Testis (tissue), 2 donors: ENCODE measurements at regions not wholly inside any gene's neighbourhood (a gene's known extent, or its start where the extent isn't known, plus 50 kb on each side); places are given as distances from the start of the nearest gene placed in this dataset.

Experiments
- DNase-seq: peaks from one replicate; pipeline ENCODE4 v3.0.0-alpha.2; 2019
- H3K27ac ChIP-seq, 2 donors: fragments of 200-600 bp; sonication (generic); one replicate each; pipeline ENCODE4 v1.5.1; 2019
- H3K27me3 ChIP-seq: fragments of 200-600 bp; sonication (generic); one replicate; pipeline ENCODE4 v1.5.1; 2019
- H3K36me3 ChIP-seq: fragments of 200-600 bp; sonication (generic); one replicate; pipeline ENCODE4 v1.5.1; 2017; ENCODE audit warnings: low read depth; ENCODE audit errors: missing control alignments
- H3K4me1 ChIP-seq: fragments of 200-600 bp; sonication (generic); one replicate; pipeline ENCODE4 v1.5.1; 2019
- H3K4me3 ChIP-seq, 2 donors: fragments of 200-600 bp; sonication (generic); one replicate each; pipeline ENCODE4 v1.5.1; 2017 to 2019
- H3K9me3 ChIP-seq: fragments of 200-600 bp; sonication (generic); one replicate; pipeline ENCODE4 v1.5.1; 2017
- POLR2A ChIP-seq: fragments of 450-650 bp; IDR thresholded peaks from one replicate; pipeline ENCODE4 v1.6.1; 2017; ENCODE audit warnings: antibody characterized with exemption, mild to moderate bottlenecking, moderate library complexity
- WGBS, 2 donors: methylation state at CpG; one replicate each; pipeline ENCODE4 v1.1.5; 2018; 5-methylcytosine and 5-hydroxymethylcytosine counted together
- intact Hi-C: fragments of 100-400 bp; cut with DNase I; formaldehyde crosslinking; loops from one replicate; pipeline ENCODE4 v1.15.1; 2023; ENCODE audit warnings: low total_unique reads
- TF ChIP-seq, protein P1 (sequence below), 3 experiments: fragments of 450-650 bp in 2 of 3; fragments of 200-600 bp in 1 of 3; sonication (generic) in 1 of 3; IDR thresholded peaks; one replicate each; pipeline ENCODE4 v1.5.1; 2016 to 2019; ENCODE audit warnings: antibody characterized with exemption in 3 of 3, mild to moderate bottlenecking in 2 of 3, moderate library complexity in 1 of 3

DNA sequence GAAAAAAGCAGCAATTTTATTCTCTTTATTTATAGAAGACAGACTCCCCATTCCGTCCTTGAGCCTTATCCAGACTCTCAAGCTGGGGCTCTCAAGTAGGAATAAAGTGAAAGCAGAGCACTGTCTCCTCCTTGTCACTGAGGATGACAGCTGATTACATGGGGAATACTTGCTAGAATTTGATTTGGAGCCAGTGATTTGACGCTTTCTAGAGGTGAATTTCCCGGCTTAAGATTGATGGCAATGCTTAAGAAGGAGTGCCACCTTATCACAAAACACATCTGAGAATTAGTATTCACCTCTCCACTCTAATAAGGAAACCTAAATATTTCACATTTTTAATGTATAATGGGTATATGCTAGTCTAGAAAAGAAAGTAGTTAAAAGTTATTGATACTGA lies 135.4 kb upstream of the SLC39A10 start:
- H3K27me3 ChIP-seq, result no peaks in the 10 kb centered on the region
- no peaks in the 10 kb centered on the region for H3K9me3 ChIP-seq
- 60 to 72% methylated on average over 3 of the region's 3 CpGs for WGBS, 2 donors
- H3K36me3 ChIP-seq, result no peaks in the 10 kb centered on the region
- no peak for TF ChIP-seq POLR2A
- TF ChIP-seq, protein P1, sequence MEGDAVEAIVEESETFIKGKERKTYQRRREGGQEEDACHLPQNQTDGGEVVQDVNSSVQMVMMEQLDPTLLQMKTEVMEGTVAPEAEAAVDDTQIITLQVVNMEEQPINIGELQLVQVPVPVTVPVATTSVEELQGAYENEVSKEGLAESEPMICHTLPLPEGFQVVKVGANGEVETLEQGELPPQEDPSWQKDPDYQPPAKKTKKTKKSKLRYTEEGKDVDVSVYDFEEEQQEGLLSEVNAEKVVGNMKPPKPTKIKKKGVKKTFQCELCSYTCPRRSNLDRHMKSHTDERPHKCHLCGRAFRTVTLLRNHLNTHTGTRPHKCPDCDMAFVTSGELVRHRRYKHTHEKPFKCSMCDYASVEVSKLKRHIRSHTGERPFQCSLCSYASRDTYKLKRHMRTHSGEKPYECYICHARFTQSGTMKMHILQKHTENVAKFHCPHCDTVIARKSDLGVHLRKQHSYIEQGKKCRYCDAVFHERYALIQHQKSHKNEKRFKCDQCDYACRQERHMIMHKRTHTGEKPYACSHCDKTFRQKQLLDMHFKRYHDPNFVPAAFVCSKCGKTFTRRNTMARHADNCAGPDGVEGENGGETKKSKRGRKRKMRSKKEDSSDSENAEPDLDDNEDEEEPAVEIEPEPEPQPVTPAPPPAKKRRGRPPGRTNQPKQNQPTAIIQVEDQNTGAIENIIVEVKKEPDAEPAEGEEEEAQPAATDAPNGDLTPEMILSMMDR (IDR thresholded peaks at IDR 0.05), result no peak
- no peak overlapping the region for H3K4me3 ChIP-seq
- intact Hi-C loops, result no loop called here
- no peak overlapping the region for H3K27ac ChIP-seq
- no peaks in the 10 kb centered on the region for H3K4me1 ChIP-seq
- no peak for DNase-seq

- Histone ChIP-seq H3K9me3 (no peaks in the 10 kb centered on the region), H3K36me3 (no peaks in the 10 kb centered on the region), H3K27me3 (no peaks in the 10 kb centered on the region), H3K4me3 (no peak overlapping the region), H3K27ac (no peak overlapping the region), H3K4me1 (no peaks in the 10 kb centered on the region)
- DNase-seq, result no peak
- intact Hi-C loops, result no loop called here
- 52 to 67% methylated on average over 5 of the region's 5 CpGs for WGBS, 2 donors
- no peak for TF ChIP-seq POLR2A
- TF ChIP-seq, protein P1 (IDR thresholded peaks at IDR 0.05), result no peak
Observed at GRCh38 chr2:195520671-195521155, 136.3 kb upstream of the SLC39A10 start.

GRCh38 chr2:195515551-195515950 lies 141.5 kb upstream of the SLC39A10 start:
- Histone ChIP-seq H3K27me3 (no peaks in the 10 kb centered on the region), H3K36me3 (no peaks in the 10 kb centered on the region), H3K27ac (no peak overlapping the region), H3K9me3 (no peaks in the 10 kb centered on the region), H3K4me3 (peak overlapping the region; percentile 2 to 5), H3K4me1 (no peaks in the 10 kb centered on the region)
- WGBS, 2 donors, result 64 to 81% methylated on average over 5 to 24 of the region's 24 CpGs
- intact Hi-C loops, result no loop called here
- no peak for DNase-seq
- no peak for TF ChIP-seq POLR2A
- TF ChIP-seq, protein P1 (IDR thresholded peaks at IDR 0.05), result no peak

GRCh38 chr2:195514365-195514764 lies 142.7 kb upstream of the SLC39A10 start:
- intact Hi-C loops, result no loop called here
- TF ChIP-seq, protein P1 (IDR thresholded peaks at IDR 0.05), result no peak
- TF ChIP-seq POLR2A, result no peak
- H3K27ac ChIP-seq, result no peak overlapping the region
- WGBS, 2 donors, result 91 to 93% methylated on average over 2 of the region's 2 CpGs
- H3K27me3 ChIP-seq, result no peaks in the 10 kb centered on the region
- no peaks in the 10 kb centered on the region for H3K9me3 ChIP-seq
- no peak overlapping the region for H3K4me3 ChIP-seq
- no peaks in the 10 kb centered on the region for H3K4me1 ChIP-seq
- DNase-seq, result no peak
- H3K36me3 ChIP-seq, result no peaks in the 10 kb centered on the region

- intact Hi-C loops, result no loop called here
- H3K4me3 ChIP-seq, result no peak overlapping the region
- H3K27ac ChIP-seq, result no peak overlapping the region
- H3K9me3 ChIP-seq, result no peaks in the 10 kb centered on the region
- H3K36me3 ChIP-seq, result no peaks in the 10 kb centered on the region
- H3K4me1 ChIP-seq, result no peaks in the 10 kb centered on the region
- TF ChIP-seq POLR2A, result no peak
- TF ChIP-seq, protein P1 (IDR thresholded peaks at IDR 0.05), result no peak
- H3K27me3 ChIP-seq, result no peaks in the 10 kb centered on the region
- no peak for DNase-seq
- 65 to 81% methylated on average over 9 of the region's 9 CpGs for WGBS, 2 donors
Observed at GRCh38 chr2:195513119-195513518, 143.9 kb upstream of the SLC39A10 start.
